SK-N-SH (cell line): ENCODE measurements at regions not wholly inside any gene's neighbourhood (a gene's known extent, or its start where the extent isn't known, plus 50 kb on each side); places are given as distances from the start of the nearest gene placed in this dataset.

Experiments
- CTCF ChIA-PET: fragments of 300-600, 350-600 bp; formaldehyde crosslinking; extraction: SDS; loops from one replicate; lab custom pipeline; 2021; lab: Yijun Ruan, JAX
- POLR2A ChIA-PET: fragments of 350-600 bp; sonication (Branson Sonifier 250); formaldehyde crosslinking; extraction: SDS; loops from one replicate; lab custom pipeline; 2020; ENCODE audit warnings: antibody characterized with exemption, inconsistent platforms; lab: Yijun Ruan, JAX
- DNase-seq: peaks from one replicate; pipeline ENCODE4 v3.0.0; 2012
- H2AFZ ChIP-seq: fragments of 200-600 bp; sonication (generic); 2 replicates; pipeline ENCODE4 v1.8.1; 2016; ENCODE audit warnings: antibody characterized with exemption, mild to moderate bottlenecking, low read depth
- H3F3A ChIP-seq: fragments of 200-600 bp; sonication (generic); replicated peaks from 2 replicates; pipeline ENCODE3; 2016; ENCODE audit warnings: antibody characterized with exemption, mild to moderate bottlenecking; ENCODE audit not compliant: insufficient read depth
- H3K27ac ChIP-seq, 2 experiments: fragments of 200-500 bp in 1 of 2; fragments of 200-600 bp in 1 of 2; sonication (Bioruptor generic) in 1 of 2; sonication (generic), shearing (Covaris generic) in 1 of 2; 2 replicates each; pipeline versions ENCODE4 v1.5.1 to v1.6.1; 2014 to 2016; ENCODE audit warnings: low read depth in 2 of 2, inconsistent platforms in 1 of 2, low read length in 1 of 2, mild to moderate bottlenecking in 1 of 2, mixed read lengths in 1 of 2
- H3K27me3 ChIP-seq: fragments of 200-600 bp; sonication (generic), shearing (Covaris generic); 2 replicates; pipeline ENCODE4 v1.6.1; 2016; ENCODE audit warnings: mixed run types; ENCODE audit not compliant: insufficient read depth
- H3K36me3 ChIP-seq, 2 experiments: fragments of 200-500 bp in 1 of 2; fragments of 200-600 bp in 1 of 2; sonication (Bioruptor generic) in 1 of 2; sonication (generic) in 1 of 2; replicated peaks in 1 of 2; 2 replicates each; pipeline versions ENCODE3 to v1.5.1; 2014 to 2016; ENCODE audit warnings: low read length in 1 of 2, mild to moderate bottlenecking in 1 of 2; ENCODE audit not compliant: insufficient read depth in 2 of 2, control insufficient read depth in 1 of 2
- H3K4me1 ChIP-seq, 2 experiments: fragments of 200-500 bp in 1 of 2; fragments of 200-600 bp in 1 of 2; sonication (Bioruptor generic) in 1 of 2; sonication (generic), shearing (Covaris generic) in 1 of 2; 2 replicates each; pipeline versions ENCODE4 v1.5.1 to v1.6.1; 2014 to 2016; ENCODE audit warnings: low read depth in 1 of 2, low read length in 1 of 2, mixed run types in 1 of 2; ENCODE audit not compliant: insufficient read depth in 2 of 2, control insufficient read depth in 1 of 2
- H3K4me2 ChIP-seq: fragments of 200-600 bp; sonication (generic), shearing (Covaris generic); 2 replicates; pipeline ENCODE4 v1.6.1; 2017; ENCODE audit warnings: mixed run types
- H3K4me3 ChIP-seq, 2 experiments: fragments of 200-500 bp in 1 of 2; fragments of 200-600 bp in 1 of 2; sonication (Bioruptor generic) in 1 of 2; sonication (generic), shearing (Covaris generic) in 1 of 2; 2 replicates each; pipeline versions ENCODE4 v1.5.1 to v1.8.1; 2014 to 2016; ENCODE audit warnings: low read depth in 2 of 2, inconsistent platforms in 1 of 2, low read length in 1 of 2, mild to moderate bottlenecking in 1 of 2, mixed read lengths in 1 of 2, moderate library complexity in 1 of 2
- H3K79me2 ChIP-seq: fragments of 200-600 bp; sonication (generic); 2 replicates; pipeline ENCODE4 v1.8.1; 2017; ENCODE audit warnings: mild to moderate bottlenecking; ENCODE audit not compliant: insufficient read depth
- H3K9ac ChIP-seq: fragments of 200-600 bp; sonication (generic); 2 replicates; pipeline ENCODE4 v1.6.1; 2017; ENCODE audit warnings: mixed run types
- H3K9me2 ChIP-seq: fragments of 200-600 bp; sonication (generic); 2 replicates; pipeline ENCODE4 v1.6.1; 2017; ENCODE audit warnings: mixed run types
- H3K9me3 ChIP-seq: fragments of 200-600 bp; sonication (generic); 2 replicates; pipeline ENCODE4 v1.6.1; 2017; ENCODE audit warnings: mixed run types, mild to moderate bottlenecking, moderate library complexity
- H4K20me1 ChIP-seq: fragments of 200-600 bp; sonication (generic); 2 replicates; pipeline ENCODE4 v1.6.1; 2017; ENCODE audit warnings: mild to moderate bottlenecking, mixed run types; ENCODE audit not compliant: insufficient read depth
- CHD2 ChIP-seq: fragments of 150-350 bp; IDR thresholded peaks from 2 replicates; pipeline ENCODE4 v1.6.1; 2018; ENCODE audit warnings: low read length; ENCODE audit not compliant: partially characterized antibody
- EZH2phosphoT487 ChIP-seq: fragments of 200-600 bp; sonication (generic); IDR thresholded peaks from 2 replicates; pipeline ENCODE4 v1.6.1; 2017; ENCODE audit warnings: low read depth, mixed run types, mild to moderate bottlenecking, antibody characterized with exemption, moderate library complexity, borderline replicate concordance
- FOSL2 ChIP-seq: IDR thresholded peaks from 2 replicates; pipeline ENCODE4 v1.4.0; 2012; ENCODE audit warnings: low read depth, mild to moderate bottlenecking, moderate library complexity, borderline replicate concordance
- FOXM1 ChIP-seq: IDR thresholded peaks from 2 replicates; pipeline ENCODE4 v1.4.0; 2012; ENCODE audit warnings: low read depth, mild to moderate bottlenecking
- GABPA ChIP-seq: IDR thresholded peaks from 2 replicates; pipeline ENCODE4 v1.4.0; 2012; ENCODE audit warnings: low read depth, mild to moderate bottlenecking
- IRF3 ChIP-seq: fragments of 150-350 bp; IDR thresholded peaks from 2 replicates; pipeline ENCODE4 v1.6.1; 2016; ENCODE audit warnings: mild to moderate bottlenecking, low read depth, low read length
- MAX ChIP-seq: IDR thresholded peaks from 2 replicates; pipeline ENCODE4 v1.4.0; 2012; ENCODE audit warnings: low read depth
- NRF1 ChIP-seq: IDR thresholded peaks from 2 replicates; pipeline ENCODE4 v1.6.1; 2012; ENCODE audit warnings: low read depth, mild to moderate bottlenecking, low read length
- PBX3 ChIP-seq: IDR thresholded peaks from 2 replicates; pipeline ENCODE4; 2012
- RAD21 ChIP-seq: IDR thresholded peaks from 2 replicates; pipeline ENCODE4 v1.6.1; 2012; ENCODE audit warnings: mild to moderate bottlenecking, low read length
- RCOR1 ChIP-seq: fragments of 150-350 bp; IDR thresholded peaks from 2 replicates; pipeline ENCODE4 v1.6.1; 2017; ENCODE audit warnings: antibody characterized with exemption, low read length
- REST ChIP-seq: IDR thresholded peaks from 2 replicates; pipeline ENCODE4 v1.6.1; 2012; ENCODE audit warnings: mild to moderate bottlenecking, low read depth, low read length, moderate library complexity
- RFX5 ChIP-seq: IDR thresholded peaks from 2 replicates; pipeline ENCODE4 v1.6.1; 2012; ENCODE audit warnings: mild to moderate bottlenecking, improper control_type of control experiment, low read length
- SIN3A ChIP-seq: IDR thresholded peaks from 2 replicates; pipeline ENCODE4 v1.6.1; 2012; ENCODE audit warnings: low read depth, mild to moderate bottlenecking, low read length, moderate library complexity, borderline replicate concordance
- TCF12 ChIP-seq: IDR thresholded peaks from 2 replicates; pipeline ENCODE4 v1.4.0; 2012
- USF1 ChIP-seq: IDR thresholded peaks from 2 replicates; pipeline ENCODE4 v1.4.0; 2012; ENCODE audit warnings: low read depth, borderline replicate concordance
- YY1 ChIP-seq: IDR thresholded peaks from 2 replicates; pipeline ENCODE4 v1.4.0; 2012; ENCODE audit warnings: low read depth, mild to moderate bottlenecking
- ZBTB33 ChIP-seq: IDR thresholded peaks from 2 replicates; pipeline ENCODE4 v1.4.0; 2012; ENCODE audit warnings: low read depth, borderline replicate concordance
- WGBS: methylation state at CpG from one replicate; pipeline ENCODE4 v1.1.6; 2017; ENCODE audit warnings: low lambda C conversion rate; 5-methylcytosine and 5-hydroxymethylcytosine counted together

GRCh38 chr15:96629511-96629910 lies 299.0 kb downstream of the NR2F2 start:
- no peak overlapping the region for H2AFZ ChIP-seq
- no peaks in the 10 kb centered on the region for H3K27me3 ChIP-seq
- ChIA-PET CTCF (no interaction called here), POLR2A (no interaction called here)
- no peak for TF ChIP-seq REST
- no peak for TF ChIP-seq NRF1
- TF ChIP-seq CHD2 = no peak
- no peak for TF ChIP-seq TCF12
- TF ChIP-seq FOSL2 = no peak
- TF ChIP-seq GABPA = no peak
- TF ChIP-seq RCOR1 = no peak
- TF ChIP-seq MAX = no peak
- no peak for TF ChIP-seq RAD21
- no peak for TF ChIP-seq PBX3
- no peak for TF ChIP-seq EZH2phosphoT487
- no peak for TF ChIP-seq YY1
- H3K4me3 ChIP-seq = no peak overlapping the region
- no peak for DNase-seq
- H3K27ac ChIP-seq = no peak overlapping the region
- no peaks in the 10 kb centered on the region for H3K9me2 ChIP-seq
- H3K4me1 ChIP-seq = no peaks in the 10 kb centered on the region; a peak in 2 of 4 replicates
- H3K9ac ChIP-seq = no peak overlapping the region
- H3F3A ChIP-seq = no peaks in the 10 kb centered on the region
- WGBS = 3% methylated on average over 4 of the region's 4 CpGs
- H3K79me2 ChIP-seq = no peaks in the 10 kb centered on the region
- H3K9me3 ChIP-seq = no peaks in the 10 kb centered on the region; the same call in 1 of the 2 replicates
- H3K4me2 ChIP-seq = no peak overlapping the region
- H4K20me1 ChIP-seq = no peaks in the 10 kb centered on the region
- H3K36me3 ChIP-seq = no peaks in the 10 kb centered on the region

- Histone ChIP-seq H3K9ac (no peak overlapping the region), H3F3A (no peaks in the 10 kb centered on the region), H3K36me3 (no peaks in the 10 kb centered on the region), H4K20me1 (no peaks in the 10 kb centered on the region), H3K4me2 (no peak overlapping the region), H3K9me2 (no peaks in the 10 kb centered on the region), H3K9me3 (no peaks in the 10 kb centered on the region), H3K27me3 (no peaks in the 10 kb centered on the region), H2AFZ (no peak overlapping the region), H3K4me3 (no peak overlapping the region), H3K27ac (no peak overlapping the region), H3K4me1 (no peaks in the 10 kb centered on the region), H3K79me2 (no peaks in the 10 kb centered on the region)
- 31% methylated on average over 1 of the region's 1 CpG for WGBS
- DNase-seq = no peak
- ChIA-PET CTCF (no interaction called here), POLR2A (no interaction called here)
- TF ChIP-seq MAX = no peak
- no peak for TF ChIP-seq RAD21
- TF ChIP-seq ZBTB33 = no peak
- TF ChIP-seq SIN3A = no peak
- TF ChIP-seq FOXM1 = no peak
- no peak for TF ChIP-seq CHD2
- TF ChIP-seq YY1 = no peak
- TF ChIP-seq IRF3 = no peak
- no peak for TF ChIP-seq RFX5
- no peak for TF ChIP-seq USF1
- TF ChIP-seq GABPA = no peak
Measured at GRCh38 chr15:96638793-96639192, 308.3 kb downstream of the NR2F2 start.
